ENCODE measurements at regions not wholly inside any gene's neighbourhood (a gene's known extent, or its start where the extent isn't known, plus 50 kb on each side); places are given as distances from the start of the nearest gene placed in this dataset.

- Histone ChIP-seq H3K27ac (ENCODE audit: low read depth, low read length) (no peak overlapping the region), H3K27me3 (ENCODE audit: control insufficient read depth, insufficient read depth, low read length) (no peaks in the 10 kb centered on the region), H3K4me1 (ENCODE audit: control insufficient read depth, insufficient read depth, low read length) (no peaks in the 10 kb centered on the region), H3K36me3 (ENCODE audit: control insufficient read depth, insufficient read depth, low read length) (no peaks in the 10 kb centered on the region), H3K9me3 (ENCODE audit: control insufficient read depth, insufficient read depth, low read length) (peaks cover 1% of the 10 kb centered on the region), H3K4me3 (ENCODE audit: low read depth, low read length) (no peak overlapping the region)
- DNase-seq (ENCODE audit: low read depth in 4 of 6, low spot score in 6 of 6): no peak
Observed at GRCh38 chr18:68455229-68455603, 259.7 kb downstream of the TMX3 start.

GRCh38 chr18:68454511-68455228 lies 260.2 kb downstream of the TMX3 start:
- Histone ChIP-seq H3K27ac (ENCODE audit: low read depth, low read length) (no peak overlapping the region), H3K27me3 (ENCODE audit: control insufficient read depth, insufficient read depth, low read length) (no peaks in the 10 kb centered on the region), H3K9me3 (ENCODE audit: control insufficient read depth, insufficient read depth, low read length) (peaks cover 1% of the 10 kb centered on the region), H3K36me3 (ENCODE audit: control insufficient read depth, insufficient read depth, low read length) (no peaks in the 10 kb centered on the region), H3K4me1 (ENCODE audit: control insufficient read depth, insufficient read depth, low read length) (no peaks in the 10 kb centered on the region), H3K4me3 (ENCODE audit: low read depth, low read length) (no peak overlapping the region)
- DNase-seq (ENCODE audit: low read depth in 4 of 6, low spot score in 6 of 6): no peak
- WGBS (ENCODE audit: insufficient coverage): 100% methylated on average over 2 of the region's 3 CpGs

DNA sequence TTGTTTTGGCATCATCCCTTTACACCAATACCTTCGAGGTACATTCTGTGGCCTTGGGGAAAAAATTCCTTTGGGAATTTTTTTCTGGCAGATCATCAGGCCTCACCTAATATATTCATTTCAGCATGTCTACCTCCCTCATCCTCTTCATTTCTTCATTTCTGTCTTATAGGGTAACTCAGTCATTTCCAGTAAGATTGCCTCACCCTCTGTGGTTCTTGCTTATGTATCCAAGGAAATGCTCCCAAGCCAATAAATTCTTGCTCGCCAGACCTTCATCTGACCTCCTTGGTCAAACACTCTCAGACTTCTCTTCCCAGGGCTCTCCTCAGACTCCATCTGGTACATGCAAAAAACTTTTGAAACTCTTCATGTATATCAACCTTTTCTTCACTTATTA lies 265.6 kb downstream of the TMX3 start:
- Histone ChIP-seq H3K27ac (ENCODE audit: low read depth, low read length) (no peak overlapping the region), H3K4me3 (ENCODE audit: low read depth, low read length) (no peak overlapping the region), H3K4me1 (ENCODE audit: control insufficient read depth, insufficient read depth, low read length) (no peaks in the 10 kb centered on the region), H3K27me3 (ENCODE audit: control insufficient read depth, insufficient read depth, low read length) (no peaks in the 10 kb centered on the region), H3K36me3 (ENCODE audit: control insufficient read depth, insufficient read depth, low read length) (no peaks in the 10 kb centered on the region), H3K9me3 (ENCODE audit: control insufficient read depth, insufficient read depth, low read length) (no peaks in the 10 kb centered on the region)
- no peak for DNase-seq (ENCODE audit: low read depth in 4 of 6, low spot score in 6 of 6)
- 100% methylated on average over 2 of the region's 2 CpGs for WGBS (ENCODE audit: insufficient coverage)

- no peaks in the 10 kb centered on the region for H3K27me3 ChIP-seq (ENCODE audit: control insufficient read depth, insufficient read depth, low read length)
- no peaks in the 10 kb centered on the region for H3K9me3 ChIP-seq (ENCODE audit: control insufficient read depth, insufficient read depth, low read length)
- no peak overlapping the region for H3K4me3 ChIP-seq (ENCODE audit: low read depth, low read length)
- H3K36me3 ChIP-seq (ENCODE audit: control insufficient read depth, insufficient read depth, low read length): no peaks in the 10 kb centered on the region
- H3K27ac ChIP-seq (ENCODE audit: low read depth, low read length): no peak overlapping the region
- H3K4me1 ChIP-seq (ENCODE audit: control insufficient read depth, insufficient read depth, low read length): no peaks in the 10 kb centered on the region
- WGBS (ENCODE audit: insufficient coverage): no CpG with 5 or more reads among the region's 1 CpG
- no peak for DNase-seq (ENCODE audit: low read depth in 4 of 6, low spot score in 6 of 6)
Observed at GRCh38 chr18:68448736-68449135, 266.2 kb downstream of the TMX3 start.

DNA sequence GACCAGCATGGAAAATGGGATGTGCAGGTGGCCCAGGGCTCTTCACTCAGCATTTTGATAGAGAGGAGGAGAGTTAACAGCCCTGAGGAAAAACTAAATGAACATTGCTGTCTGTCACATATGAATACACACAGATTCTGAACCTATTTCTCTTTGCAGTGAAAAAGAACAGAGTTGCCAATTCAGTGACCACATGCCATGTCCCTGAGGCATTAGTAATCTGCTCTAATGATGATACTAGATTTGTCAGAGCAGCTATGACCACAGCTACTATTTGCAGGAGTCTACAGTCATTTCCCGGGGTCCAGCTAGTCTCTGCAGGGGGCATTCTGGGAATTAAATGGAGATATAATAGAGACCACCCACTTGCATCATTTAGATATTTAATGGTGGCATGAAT lies 267.6 kb downstream of the TMX3 start:
- Histone ChIP-seq H3K4me1 (ENCODE audit: control insufficient read depth, insufficient read depth, low read length) (no peaks in the 10 kb centered on the region), H3K27me3 (ENCODE audit: control insufficient read depth, insufficient read depth, low read length) (no peaks in the 10 kb centered on the region), H3K4me3 (ENCODE audit: low read depth, low read length) (no peak overlapping the region), H3K27ac (ENCODE audit: low read depth, low read length) (no peak overlapping the region), H3K9me3 (ENCODE audit: control insufficient read depth, insufficient read depth, low read length) (no peaks in the 10 kb centered on the region), H3K36me3 (ENCODE audit: control insufficient read depth, insufficient read depth, low read length) (no peaks in the 10 kb centered on the region)
- peak in 1 of 6 donors; percentile 34 for DNase-seq (ENCODE audit: low read depth in 4 of 6, low spot score in 6 of 6)
- WGBS (ENCODE audit: insufficient coverage): no CpG with 5 or more reads among the region's 1 CpG

DNA sequence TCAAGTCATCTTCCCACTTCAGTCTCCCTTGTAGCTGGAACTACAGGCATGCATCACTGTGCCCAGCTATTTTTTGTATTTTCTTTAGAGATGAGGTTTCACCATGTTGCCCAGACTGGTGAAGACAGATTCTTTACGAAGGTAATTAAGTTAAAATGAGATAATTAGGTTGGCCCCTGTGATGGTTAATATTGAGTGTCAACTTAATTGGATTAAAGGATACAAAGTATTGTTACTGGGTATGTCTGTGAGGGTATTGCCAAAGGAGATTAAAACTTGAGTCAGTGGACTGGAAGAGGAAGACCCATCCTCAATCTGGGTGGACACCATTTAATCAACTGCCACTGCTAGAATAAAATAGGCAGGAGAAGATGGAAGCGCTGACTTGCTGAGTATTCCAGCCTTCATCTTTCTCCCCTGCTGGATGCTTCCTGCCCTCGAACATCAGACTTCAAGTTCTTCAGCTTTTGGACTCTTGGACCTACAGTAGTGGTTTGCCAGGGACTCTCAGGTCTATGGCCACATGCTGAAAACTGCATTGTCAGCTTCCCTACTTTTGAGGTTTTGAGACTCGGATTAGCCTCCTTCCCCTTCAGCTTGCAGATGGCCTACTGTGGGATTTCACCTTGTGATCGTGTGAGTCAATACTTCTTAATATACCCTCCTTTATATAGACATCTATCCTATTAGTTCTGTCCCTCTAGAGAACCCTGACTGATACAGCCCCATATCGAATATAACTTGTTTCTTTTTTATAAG lies 269.1 kb downstream of the TMX3 start:
- H3K27ac ChIP-seq (ENCODE audit: low read depth, low read length): no peak overlapping the region
- no peak for DNase-seq (ENCODE audit: low read depth in 4 of 6, low spot score in 6 of 6)
- H3K36me3 ChIP-seq (ENCODE audit: control insufficient read depth, insufficient read depth, low read length): no peaks in the 10 kb centered on the region
- no peaks in the 10 kb centered on the region for H3K9me3 ChIP-seq (ENCODE audit: control insufficient read depth, insufficient read depth, low read length)
- no peak overlapping the region for H3K4me3 ChIP-seq (ENCODE audit: low read depth, low read length)
- WGBS (ENCODE audit: insufficient coverage): 95% methylated on average over 4 of the region's 6 CpGs
- no peaks in the 10 kb centered on the region for H3K27me3 ChIP-seq (ENCODE audit: control insufficient read depth, insufficient read depth, low read length)
- no peaks in the 10 kb centered on the region for H3K4me1 ChIP-seq (ENCODE audit: control insufficient read depth, insufficient read depth, low read length)

DNA sequence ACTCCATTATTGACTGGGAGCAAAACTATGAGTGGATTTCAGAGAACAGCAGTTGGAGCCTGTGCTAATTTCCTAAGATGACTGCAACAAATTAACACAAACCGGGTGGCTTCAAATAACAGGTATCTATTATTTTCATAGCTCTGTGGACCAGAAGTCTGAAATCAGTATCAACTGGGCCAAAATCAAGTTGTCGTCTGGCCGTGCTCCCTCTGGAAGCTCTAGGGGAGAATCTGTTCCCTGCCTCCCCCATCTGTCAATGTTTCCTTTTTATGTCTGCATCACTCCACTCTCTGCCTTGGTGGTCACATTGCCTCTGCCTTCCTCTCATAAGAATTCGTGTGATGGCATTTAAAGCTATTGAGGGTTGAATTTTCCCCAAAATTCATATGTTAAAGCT lies 269.8 kb downstream of the TMX3 start:
- WGBS (ENCODE audit: insufficient coverage): 83% methylated on average over 1 of the region's 4 CpGs
- H3K4me1 ChIP-seq (ENCODE audit: control insufficient read depth, insufficient read depth, low read length): no peaks in the 10 kb centered on the region
- peak in 1 of 6 donors; percentile 66 for DNase-seq (ENCODE audit: low read depth in 4 of 6, low spot score in 6 of 6)
- no peaks in the 10 kb centered on the region for H3K36me3 ChIP-seq (ENCODE audit: control insufficient read depth, insufficient read depth, low read length)
- H3K27me3 ChIP-seq (ENCODE audit: control insufficient read depth, insufficient read depth, low read length): no peaks in the 10 kb centered on the region
- H3K27ac ChIP-seq (ENCODE audit: low read depth, low read length): no peak overlapping the region
- H3K4me3 ChIP-seq (ENCODE audit: low read depth, low read length): no peak overlapping the region
- H3K9me3 ChIP-seq (ENCODE audit: control insufficient read depth, insufficient read depth, low read length): no peaks in the 10 kb centered on the region

DNA sequence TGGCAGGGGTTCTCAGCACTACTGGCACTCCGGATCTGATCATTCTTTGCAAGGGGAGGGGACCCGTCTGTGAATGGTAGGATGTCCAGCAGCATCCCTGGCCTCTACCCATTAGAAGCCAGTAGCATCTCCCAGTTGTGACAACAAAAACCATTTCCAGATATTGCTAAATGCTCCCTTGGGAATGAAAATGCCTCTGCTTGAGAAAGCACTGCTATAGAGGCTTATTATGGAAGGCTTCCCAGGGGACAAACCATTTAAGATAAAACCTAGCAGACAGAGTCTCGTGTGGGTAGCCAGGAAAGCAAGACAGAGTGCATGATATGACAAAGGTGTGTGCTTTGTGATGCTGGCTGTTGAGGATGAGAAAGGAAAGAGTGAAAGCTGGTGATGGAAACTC lies 273.7 kb downstream of the TMX3 start:
- 50% methylated on average over 1 of the region's 3 CpGs for WGBS (ENCODE audit: insufficient coverage)
- no peaks in the 10 kb centered on the region for H3K9me3 ChIP-seq (ENCODE audit: control insufficient read depth, insufficient read depth, low read length)
- H3K27me3 ChIP-seq (ENCODE audit: control insufficient read depth, insufficient read depth, low read length): no peaks in the 10 kb centered on the region

DNA sequence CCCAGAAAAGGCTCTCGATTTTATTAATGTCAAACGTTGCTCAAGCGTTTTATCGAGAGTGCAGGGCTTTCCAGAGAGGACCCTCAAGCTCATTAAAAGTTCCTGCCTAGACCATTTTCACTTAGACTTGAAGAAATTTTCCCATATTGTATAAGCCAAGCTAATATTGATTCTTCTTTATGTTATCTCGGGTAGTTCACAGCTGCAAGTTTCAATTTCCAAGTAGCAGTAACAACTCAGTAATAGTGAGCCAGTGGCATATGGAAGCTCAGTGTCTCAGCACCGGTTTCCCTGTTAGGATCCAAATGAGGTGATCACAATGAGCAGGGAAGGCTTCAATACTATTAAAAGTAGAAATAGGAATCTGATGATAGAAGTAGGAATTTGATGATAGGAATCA lies 274.5 kb downstream of the TMX3 start:
- no peaks in the 10 kb centered on the region for H3K9me3 ChIP-seq (ENCODE audit: control insufficient read depth, insufficient read depth, low read length)
- H3K27me3 ChIP-seq (ENCODE audit: control insufficient read depth, insufficient read depth, low read length): no peaks in the 10 kb centered on the region
- H3K4me3 ChIP-seq (ENCODE audit: low read depth, low read length): no peak overlapping the region
- no peaks in the 10 kb centered on the region for H3K36me3 ChIP-seq (ENCODE audit: control insufficient read depth, insufficient read depth, low read length)
- no peak overlapping the region for H3K27ac ChIP-seq (ENCODE audit: low read depth, low read length)
- peak in 1 of 6 donors; percentile 36 for DNase-seq (ENCODE audit: low read depth in 4 of 6, low spot score in 6 of 6)
- 90% methylated on average over 3 of the region's 6 CpGs for WGBS (ENCODE audit: insufficient coverage)
- H3K4me1 ChIP-seq (ENCODE audit: control insufficient read depth, insufficient read depth, low read length): no peaks in the 10 kb centered on the region

More for the DNA sequence above, 273.7 kb downstream of the TMX3 start:
- Histone ChIP-seq H3K27ac (ENCODE audit: low read depth, low read length) (no peak overlapping the region), H3K36me3 (ENCODE audit: control insufficient read depth, insufficient read depth, low read length) (no peaks in the 10 kb centered on the region), H3K4me1 (ENCODE audit: control insufficient read depth, insufficient read depth, low read length) (no peaks in the 10 kb centered on the region), H3K4me3 (ENCODE audit: low read depth, low read length) (no peak overlapping the region)
- no peak for DNase-seq (ENCODE audit: low read depth in 4 of 6, low spot score in 6 of 6)

DNA sequence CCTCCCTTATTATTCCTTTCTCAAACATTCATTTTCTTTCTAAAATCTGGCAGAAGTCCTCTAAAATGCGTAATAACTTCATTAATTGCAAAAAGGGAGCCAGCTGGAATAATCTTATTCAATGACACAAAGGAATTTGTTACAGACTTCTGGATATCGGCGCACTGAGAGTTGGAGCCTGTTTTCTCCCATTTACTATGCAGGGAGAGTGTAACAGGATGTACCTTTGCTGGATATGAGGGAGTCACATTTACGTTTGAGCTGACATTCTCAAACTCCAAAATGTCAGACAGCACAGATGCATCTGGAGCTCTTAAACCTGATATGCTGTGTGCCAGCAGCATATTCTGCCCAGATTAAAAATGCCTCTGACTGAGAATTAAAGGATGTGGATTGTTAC lies 275.3 kb downstream of the TMX3 start:
- Histone ChIP-seq H3K27me3 (ENCODE audit: control insufficient read depth, insufficient read depth, low read length) (no peaks in the 10 kb centered on the region), H3K9me3 (ENCODE audit: control insufficient read depth, insufficient read depth, low read length) (no peaks in the 10 kb centered on the region), H3K27ac (ENCODE audit: low read depth, low read length) (no peak overlapping the region), H3K36me3 (ENCODE audit: control insufficient read depth, insufficient read depth, low read length) (no peaks in the 10 kb centered on the region), H3K4me3 (ENCODE audit: low read depth, low read length) (no peak overlapping the region), H3K4me1 (ENCODE audit: control insufficient read depth, insufficient read depth, low read length) (no peaks in the 10 kb centered on the region)
- DNase-seq (ENCODE audit: low read depth in 4 of 6, low spot score in 6 of 6): peak in 2 of 6 donors; percentile 48 to 50
- WGBS (ENCODE audit: insufficient coverage): no CpG with 5 or more reads among the region's 4 CpGs

All from spinal cord (tissue), 9 donors.